ENCODE measurements at regions not wholly inside any gene's neighbourhood (a gene's known extent, or its start where the extent isn't known, plus 50 kb on each side); places are given as distances from the start of the nearest gene placed in this dataset.

GRCh38 chr2:153213022-153213421, 265.5 kb downstream of the RPRM start:
- DNase-seq (ENCODE audit: low spot score in 2 of 2), result no peak
- Histone ChIP-seq H3K4me3 (no peak overlapping the region), H3K27me3 (no peaks in the 10 kb centered on the region), H3K36me3 (no peaks in the 10 kb centered on the region), H3K27ac (no peak overlapping the region), H3K9me3 (no peaks in the 10 kb centered on the region), H3K4me1 (no peaks in the 10 kb centered on the region)
- TF ChIP-seq POLR2A (IDR thresholded peaks at IDR 0.05), result no peak
- TF ChIP-seq, protein P1, sequence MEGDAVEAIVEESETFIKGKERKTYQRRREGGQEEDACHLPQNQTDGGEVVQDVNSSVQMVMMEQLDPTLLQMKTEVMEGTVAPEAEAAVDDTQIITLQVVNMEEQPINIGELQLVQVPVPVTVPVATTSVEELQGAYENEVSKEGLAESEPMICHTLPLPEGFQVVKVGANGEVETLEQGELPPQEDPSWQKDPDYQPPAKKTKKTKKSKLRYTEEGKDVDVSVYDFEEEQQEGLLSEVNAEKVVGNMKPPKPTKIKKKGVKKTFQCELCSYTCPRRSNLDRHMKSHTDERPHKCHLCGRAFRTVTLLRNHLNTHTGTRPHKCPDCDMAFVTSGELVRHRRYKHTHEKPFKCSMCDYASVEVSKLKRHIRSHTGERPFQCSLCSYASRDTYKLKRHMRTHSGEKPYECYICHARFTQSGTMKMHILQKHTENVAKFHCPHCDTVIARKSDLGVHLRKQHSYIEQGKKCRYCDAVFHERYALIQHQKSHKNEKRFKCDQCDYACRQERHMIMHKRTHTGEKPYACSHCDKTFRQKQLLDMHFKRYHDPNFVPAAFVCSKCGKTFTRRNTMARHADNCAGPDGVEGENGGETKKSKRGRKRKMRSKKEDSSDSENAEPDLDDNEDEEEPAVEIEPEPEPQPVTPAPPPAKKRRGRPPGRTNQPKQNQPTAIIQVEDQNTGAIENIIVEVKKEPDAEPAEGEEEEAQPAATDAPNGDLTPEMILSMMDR (IDR thresholded peaks at IDR 0.05), result no peak
- 75 to 83% methylated on average over 1 of the region's 1 CpG for WGBS, 2 donors

DNA sequence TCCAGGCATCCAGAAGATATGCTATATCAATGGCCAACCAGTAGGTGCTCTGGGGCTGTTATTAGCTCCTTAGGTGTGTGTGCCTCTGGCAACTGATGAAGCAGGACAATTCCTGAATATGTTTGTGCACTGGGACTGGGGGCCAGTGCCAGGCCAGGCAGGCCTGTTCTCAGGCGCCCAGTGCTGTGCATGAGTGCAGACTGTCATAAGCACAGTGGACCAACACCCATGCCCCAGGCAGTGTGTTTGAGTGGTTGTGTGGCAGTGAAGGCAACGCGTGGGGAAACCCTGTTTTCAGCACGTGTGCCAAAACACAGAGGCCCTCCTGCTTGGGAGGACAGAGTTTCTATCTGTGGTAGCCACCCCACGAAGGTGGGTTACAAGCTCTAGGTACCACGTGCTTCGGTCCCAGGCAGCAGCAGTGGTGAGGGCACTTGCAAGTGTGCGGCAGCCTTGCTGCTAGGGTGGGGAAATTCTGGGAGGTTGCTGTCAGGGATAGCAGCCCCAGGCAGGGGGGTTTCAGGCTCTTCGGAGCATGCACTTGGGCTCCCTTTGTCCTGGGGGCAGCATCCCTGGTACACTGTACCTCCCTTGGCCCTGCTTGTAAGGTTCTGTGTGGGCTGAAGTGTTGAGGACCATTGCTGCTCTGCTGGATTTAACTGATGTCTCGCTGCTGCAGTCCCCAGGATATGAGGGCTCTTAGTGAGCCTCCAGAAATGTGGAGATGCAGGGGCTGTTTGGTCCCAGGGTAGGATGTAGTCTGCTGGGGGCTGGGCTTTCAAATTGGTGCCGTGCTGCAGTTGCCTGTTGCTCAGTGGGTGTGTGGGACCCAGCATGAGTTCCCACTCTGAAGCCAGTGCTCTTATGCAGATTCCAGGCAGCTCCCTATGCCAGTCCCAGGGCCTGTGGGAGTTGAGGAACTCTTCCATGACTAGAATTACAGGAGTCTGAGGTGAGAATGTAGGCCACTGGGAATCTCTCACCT, 280.9 kb downstream of the RPRM start:
- Histone ChIP-seq H3K36me3 (no peaks in the 10 kb centered on the region), H3K27me3 (no peaks in the 10 kb centered on the region), H3K27ac (no peak overlapping the region), H3K9me3 (peaks cover 0 to 31% (median 3%) of the 10 kb centered on the region in 4 donors), H3K4me1 (no peaks in the 10 kb centered on the region), H3K4me3 (no peak overlapping the region)
- DNase-seq (ENCODE audit: low spot score in 2 of 2), result no peak
- TF ChIP-seq EP300 (IDR thresholded peaks at IDR 0.05) (no peak), POLR2A (IDR thresholded peaks at IDR 0.05) (no peak)
- TF ChIP-seq, protein P1 (IDR thresholded peaks at IDR 0.05), result no peak
- 79 to 81% methylated on average over 10 to 11 of the region's 11 CpGs for WGBS, 2 donors

DNA sequence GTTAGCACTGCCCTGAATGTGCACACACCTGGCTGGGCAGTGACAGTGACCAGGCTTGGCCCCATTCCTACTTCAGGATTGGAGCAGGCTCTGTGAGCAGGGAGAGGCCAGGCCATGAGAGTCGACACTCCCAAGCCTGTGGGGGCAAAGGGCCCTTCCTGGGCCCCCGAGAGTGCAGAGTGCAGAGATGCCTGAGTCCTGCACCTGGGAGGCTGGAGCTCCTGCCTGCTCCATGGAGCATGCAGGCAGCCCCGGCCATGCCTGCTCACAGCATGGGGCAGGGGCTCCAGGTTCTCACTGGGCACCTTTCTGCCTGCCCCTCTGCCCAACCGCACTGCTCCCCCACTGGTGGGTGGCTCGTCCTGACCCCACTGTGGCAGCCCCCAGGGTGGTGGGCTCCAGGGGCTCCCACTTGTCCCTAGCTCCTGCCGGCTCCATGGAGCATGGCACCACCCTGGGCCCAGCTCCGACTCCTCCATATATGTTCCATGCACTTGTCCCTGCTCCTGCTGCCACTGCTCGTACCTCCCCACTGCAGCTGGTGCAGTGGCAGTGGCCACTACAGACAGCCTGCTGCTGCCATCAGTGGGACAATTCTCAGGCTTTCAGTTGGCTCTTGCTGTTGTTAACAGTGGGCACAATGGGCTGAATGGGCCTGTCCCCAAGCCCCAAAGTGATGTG, 282.0 kb downstream of the RPRM start:
- H3K36me3 ChIP-seq, result no peaks in the 10 kb centered on the region
- no peak overlapping the region for H3K27ac ChIP-seq
- WGBS, 2 donors, result 79 to 83% methylated on average over 6 to 7 of the region's 8 CpGs
- peaks cover 0 to 31% (median 3%) of the 10 kb centered on the region in 4 donors for H3K9me3 ChIP-seq
- DNase-seq (ENCODE audit: low spot score in 2 of 2), result no peak
- H3K27me3 ChIP-seq, result no peaks in the 10 kb centered on the region
- H3K4me1 ChIP-seq, result no peaks in the 10 kb centered on the region
- TF ChIP-seq, protein P1 (IDR thresholded peaks at IDR 0.05), result no peak
- TF ChIP-seq POLR2A (IDR thresholded peaks at IDR 0.05), result no peak
- TF ChIP-seq EP300 (IDR thresholded peaks at IDR 0.05), result no peak
- no peak overlapping the region for H3K4me3 ChIP-seq

DNA sequence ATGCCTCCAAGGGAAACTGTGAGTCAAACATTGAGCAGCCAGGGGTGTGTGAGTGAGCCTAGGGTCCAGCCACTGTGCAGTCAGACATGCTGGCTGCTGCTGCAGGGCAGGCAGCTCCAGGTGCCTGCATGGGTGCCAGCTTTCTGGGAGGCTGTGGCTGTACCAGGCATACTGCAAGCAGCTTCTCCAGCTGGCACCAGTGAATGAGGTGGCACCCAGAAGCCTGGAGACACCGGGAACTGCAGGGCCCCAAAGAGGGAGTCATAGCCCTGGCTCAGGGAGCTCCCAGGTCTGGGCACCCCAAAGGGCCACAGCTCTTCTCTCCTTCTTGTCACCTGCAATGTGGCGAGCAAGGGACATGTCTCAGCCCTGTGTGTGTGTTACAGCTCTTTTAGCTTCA, 283.2 kb downstream of the RPRM start:
- no peaks in the 10 kb centered on the region for H3K36me3 ChIP-seq
- DNase-seq (ENCODE audit: low spot score in 2 of 2), result no peak
- no peak overlapping the region for H3K27ac ChIP-seq
- 90 to 91% methylated on average over 2 of the region's 2 CpGs for WGBS, 2 donors
- TF ChIP-seq, protein P1 (IDR thresholded peaks at IDR 0.05), result no peak
- TF ChIP-seq EP300 (IDR thresholded peaks at IDR 0.05) (no peak), POLR2A (IDR thresholded peaks at IDR 0.05) (no peak)
- no peaks in the 10 kb centered on the region for H3K27me3 ChIP-seq
- peaks cover 0 to 31% (median 3%) of the 10 kb centered on the region in 4 donors for H3K9me3 ChIP-seq
- H3K4me1 ChIP-seq, result no peaks in the 10 kb centered on the region
- no peak overlapping the region for H3K4me3 ChIP-seq
